Uterus (tissue), 3 donors: ENCODE measurements at regions not wholly inside any gene's neighbourhood (a gene's known extent, or its start where the extent isn't known, plus 50 kb on each side); places are given as distances from the start of the nearest gene placed in this dataset.
"Not testable (repeated sequence)": the region's sequence is repeated elsewhere in the genome, so short reads cannot be mapped to it uniquely, and the experiment has no call there.

Experiments used
- DNase-seq, 2 donors: peaks; one replicate each; pipeline ENCODE4 v3.0.0-alpha.2; 2019 to 2020
- H3K27ac ChIP-seq, 2 donors: fragments of 200-600 bp; sonication (generic); 1 replicate in 1 of 2; 2 replicates in 1 of 2; pipeline ENCODE4 v1.5.1; 2016 to 2018
- H3K27me3 ChIP-seq, 2 donors: fragments of 200-600 bp; sonication (generic); one replicate each; pipeline ENCODE4 v1.5.1; 2018 to 2019; ENCODE audit warnings: control low read depth in 1 of 2
- H3K36me3 ChIP-seq, 2 donors: fragments of 200-600 bp; sonication (generic); one replicate each; pipeline ENCODE4 v1.5.1; 2019; ENCODE audit warnings: control low read depth in 1 of 2
- H3K4me1 ChIP-seq, 2 donors: fragments of 200-600 bp; sonication (generic); one replicate each; pipeline ENCODE4 v1.5.1; 2018 to 2019; ENCODE audit warnings: control low read depth in 1 of 2
- H3K4me3 ChIP-seq, 2 donors: fragments of 200-600 bp; sonication (generic); 1 replicate in 1 of 2; 2 replicates in 1 of 2; pipeline ENCODE4 v1.5.1; 2018 to 2019; ENCODE audit warnings: mild to moderate bottlenecking in 1 of 2
- H3K9me3 ChIP-seq, 2 donors: fragments of 200-600 bp; sonication (generic); one replicate each; pipeline ENCODE4 v1.5.1; 2019; ENCODE audit warnings: control low read depth in 1 of 2
- CTCF ChIP-seq, 4 experiments: fragments of 200-600 bp in 2 of 4; fragments of 450-650 bp in 2 of 4; sonication (generic) in 2 of 4; IDR thresholded peaks; one replicate each; pipeline ENCODE4 v1.5.1; 2016 to 2019; ENCODE audit warnings: antibody characterized with exemption in 4 of 4, mild to moderate bottlenecking in 2 of 4, moderate library complexity in 1 of 4
- POLR2A ChIP-seq, 2 donors: fragments of 450-650 bp; IDR thresholded peaks; one replicate each; pipeline ENCODE4 v1.6.1; 2016; ENCODE audit warnings: antibody characterized with exemption in 2 of 2, mild to moderate bottlenecking in 1 of 2, moderate library complexity in 1 of 2
- intact Hi-C: fragments of 100-400 bp; cut with DNase I; formaldehyde crosslinking; loops from one replicate; pipeline ENCODE4 v1.15.1; 2023; ENCODE audit warnings: low total_unique reads
- donor health status: DM: yes; HTN: yes; CAD: no.

DNA sequence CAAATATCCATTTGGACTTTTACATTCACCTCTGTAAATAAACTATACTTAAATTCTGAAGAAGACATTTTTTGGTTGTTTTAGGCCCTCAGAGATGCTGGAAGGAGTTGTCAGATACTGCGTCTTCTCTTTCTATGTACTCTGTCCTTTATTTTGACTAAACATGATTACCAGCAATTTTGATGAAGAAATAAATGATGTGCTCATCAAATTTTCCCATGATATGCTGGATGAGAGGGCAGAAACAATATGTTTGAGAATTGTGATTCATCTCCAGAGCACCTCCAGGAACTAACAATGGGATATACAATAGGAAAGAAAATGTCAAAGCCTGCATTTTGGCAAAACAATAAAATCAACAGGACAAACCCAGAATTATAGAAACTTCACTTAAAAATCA, 481.6 kb upstream of the HS3ST5 start:
- no peak overlapping the region for H3K4me3 ChIP-seq
- H3K4me1 ChIP-seq: no peaks in the 10 kb centered on the region
- DNase-seq: no peak
- no peak overlapping the region for H3K27ac ChIP-seq
- TF ChIP-seq CTCF (IDR thresholded peaks at IDR 0.05) (no peak), POLR2A (IDR thresholded peaks at IDR 0.05) (no peak)
- no peaks in the 10 kb centered on the region for H3K27me3 ChIP-seq
- intact Hi-C loops: no loop called here
- H3K9me3 ChIP-seq: no peaks in the 10 kb centered on the region
- no peaks in the 10 kb centered on the region for H3K36me3 ChIP-seq

GRCh38 chr6:114816678-114817077, 473.9 kb upstream of the HS3ST5 start:
- Histone ChIP-seq H3K9me3 (no peaks in the 10 kb centered on the region), H3K27ac (no peak overlapping the region), H3K36me3 (no peaks in the 10 kb centered on the region), H3K4me3 (no peak overlapping the region), H3K4me1 (no peaks in the 10 kb centered on the region), H3K27me3 (no peaks in the 10 kb centered on the region)
- intact Hi-C loops: no loop called here
- TF ChIP-seq POLR2A (IDR thresholded peaks at IDR 0.05) (no peak), CTCF (IDR thresholded peaks at IDR 0.05) (no peak)
- DNase-seq: no peak

- H3K36me3 ChIP-seq: no peaks in the 10 kb centered on the region
- intact Hi-C loops: no loop called here
- H3K27me3 ChIP-seq: no peaks in the 10 kb centered on the region
- TF ChIP-seq CTCF (IDR thresholded peaks at IDR 0.05): no peak
- TF ChIP-seq POLR2A (IDR thresholded peaks at IDR 0.05): no peak
- no peaks in the 10 kb centered on the region for H3K9me3 ChIP-seq
- H3K27ac ChIP-seq: no peak overlapping the region
- H3K4me1 ChIP-seq: no peaks in the 10 kb centered on the region
- no peak overlapping the region for H3K4me3 ChIP-seq
- DNase-seq: no peak
These were observed 467.6 kb upstream of the HS3ST5 start for GRCh38 chr6:114810468-114810867.

GRCh38 chr6:114805426-114805825, 462.6 kb upstream of the HS3ST5 start:
- intact Hi-C loops, H3K9me3 ChIP-seq, H3K27me3 ChIP-seq, H3K4me1 ChIP-seq, DNase-seq, H3K4me3 ChIP-seq, H3K27ac ChIP-seq, H3K36me3 ChIP-seq: not testable (repeated sequence)

DNA sequence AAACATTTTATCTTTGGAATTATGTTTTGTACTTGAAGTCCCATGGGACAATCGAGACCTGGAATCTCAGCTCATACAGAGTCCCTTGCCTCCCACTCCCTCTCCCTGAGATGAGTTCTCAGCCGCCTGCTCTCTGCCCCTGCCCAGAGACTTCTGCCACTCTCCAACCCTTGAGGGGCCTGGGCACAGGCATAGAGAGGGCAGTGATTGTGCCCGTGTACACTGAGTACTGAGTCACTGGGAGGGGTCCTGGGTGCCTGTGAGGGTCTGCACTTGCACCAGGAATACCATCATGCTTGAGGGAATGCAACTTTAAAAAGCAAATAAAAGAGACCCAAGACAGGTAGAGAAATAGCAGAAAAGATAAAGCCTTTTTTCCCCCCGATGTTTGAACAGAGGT, 453.8 kb upstream of the HS3ST5 start:
- H3K27ac ChIP-seq: no peak overlapping the region
- H3K27me3 ChIP-seq: no peaks in the 10 kb centered on the region
- intact Hi-C loops: no loop called here
- TF ChIP-seq POLR2A (IDR thresholded peaks at IDR 0.05) (no peak), CTCF (IDR thresholded peaks at IDR 0.05) (no peak)
- H3K4me1 ChIP-seq: no peaks in the 10 kb centered on the region
- no peak overlapping the region for H3K4me3 ChIP-seq
- no peaks in the 10 kb centered on the region for H3K9me3 ChIP-seq
- no peaks in the 10 kb centered on the region for H3K36me3 ChIP-seq
- no peak for DNase-seq

- no peaks in the 10 kb centered on the region for H3K36me3 ChIP-seq
- no peaks in the 10 kb centered on the region for H3K4me1 ChIP-seq
- H3K4me3 ChIP-seq: no peak overlapping the region
- TF ChIP-seq CTCF (IDR thresholded peaks at IDR 0.05): no peak
- no peak for TF ChIP-seq POLR2A (IDR thresholded peaks at IDR 0.05)
- H3K27me3 ChIP-seq: no peaks in the 10 kb centered on the region
- no peak for DNase-seq
- intact Hi-C loops: no loop called here
- H3K27ac ChIP-seq: no peak overlapping the region
- no peaks in the 10 kb centered on the region for H3K9me3 ChIP-seq
These were observed 450.6 kb upstream of the HS3ST5 start for GRCh38 chr6:114793428-114793827.
